C1 segment of cervical spinal cord (tissue), 14 donors: ENCODE measurements at regions not wholly inside any gene's neighbourhood (a gene's known extent, or its start where the extent isn't known, plus 50 kb on each side); places are given as distances from the start of the nearest gene placed in this dataset.
"Not testable (repeated sequence)": the region's sequence is repeated elsewhere in the genome, so short reads cannot be mapped to it uniquely, and the experiment has no call there.

Source experiments
- DNase-seq, 14 donors: peaks; one replicate each; lab custom pipeline; 2025; lab: John Stamatoyannopoulos, UW

- DNase-seq: no peak
Measured at GRCh38 chr10:23754179-23754578, 315.3 kb downstream of the OTUD1 start.

- no peak for DNase-seq
Measured at GRCh38 chr10:23754941-23755340, 316.1 kb downstream of the OTUD1 start.

DNA sequence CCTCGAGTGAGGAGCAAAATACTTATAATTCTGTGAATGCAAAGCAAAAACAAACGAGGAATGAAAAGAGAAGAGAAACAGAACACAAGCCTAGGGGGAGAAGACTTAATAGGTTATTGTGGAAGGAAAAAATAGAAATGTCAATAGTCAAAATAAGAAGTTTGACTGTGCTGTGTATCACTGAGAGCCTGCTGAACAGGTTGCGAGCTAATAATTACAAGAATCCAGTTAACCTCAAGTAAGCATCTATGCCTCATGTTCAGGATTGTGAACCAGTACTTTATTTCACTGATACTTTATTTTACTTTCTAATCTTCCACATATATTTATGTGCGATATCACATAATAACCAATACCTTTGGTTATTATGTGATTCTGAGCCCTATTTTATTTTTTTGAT is 316.7 kb downstream of the OTUD1 start:
- no peak for DNase-seq

DNA sequence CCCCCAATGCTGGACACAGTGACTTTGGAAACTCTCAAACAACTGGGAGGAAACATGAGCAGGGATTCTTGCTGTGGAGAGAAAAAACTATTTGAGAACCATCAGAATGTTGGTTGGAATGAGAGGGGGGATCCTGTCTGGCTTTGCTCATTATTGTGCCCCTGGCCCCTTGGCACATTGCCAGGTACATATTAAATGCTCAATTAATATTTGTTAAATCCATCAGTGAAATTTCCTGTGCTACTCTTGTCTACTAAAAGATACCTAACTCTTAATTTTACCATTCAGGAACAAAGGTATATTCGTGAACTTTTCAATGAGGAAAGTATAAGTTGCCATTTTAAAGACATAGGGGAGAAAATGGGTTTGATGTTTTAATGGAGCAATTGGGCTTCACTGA is 329.4 kb downstream of the OTUD1 start:
- DNase-seq: no peak

DNA sequence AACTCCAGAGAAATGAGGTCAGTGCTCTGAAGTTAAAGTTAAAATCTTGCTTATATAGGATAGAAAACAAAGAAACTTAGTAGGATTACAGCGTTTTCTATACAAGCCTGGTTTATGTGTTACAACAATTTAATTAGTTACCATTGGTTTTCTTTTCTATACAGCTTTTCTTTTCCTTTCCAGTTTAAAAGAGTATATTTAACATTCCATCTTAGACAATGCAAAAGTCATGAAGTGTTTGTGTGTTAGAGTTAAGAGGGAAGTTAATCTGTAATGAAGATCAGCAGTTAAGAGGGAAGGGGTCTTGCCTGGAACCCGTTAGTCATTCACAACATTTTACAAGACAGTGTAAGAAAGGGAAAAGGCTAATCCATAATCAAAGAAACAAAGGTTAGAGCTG is 338.3 kb downstream of the OTUD1 start:
- no peak for DNase-seq

- DNase-seq: no peak
Measured at GRCh38 chr10:23779301-23779700, 340.4 kb downstream of the OTUD1 start.

GRCh38 chr10:23780331-23780730 is 341.5 kb downstream of the OTUD1 start:
- no peak for DNase-seq

DNA sequence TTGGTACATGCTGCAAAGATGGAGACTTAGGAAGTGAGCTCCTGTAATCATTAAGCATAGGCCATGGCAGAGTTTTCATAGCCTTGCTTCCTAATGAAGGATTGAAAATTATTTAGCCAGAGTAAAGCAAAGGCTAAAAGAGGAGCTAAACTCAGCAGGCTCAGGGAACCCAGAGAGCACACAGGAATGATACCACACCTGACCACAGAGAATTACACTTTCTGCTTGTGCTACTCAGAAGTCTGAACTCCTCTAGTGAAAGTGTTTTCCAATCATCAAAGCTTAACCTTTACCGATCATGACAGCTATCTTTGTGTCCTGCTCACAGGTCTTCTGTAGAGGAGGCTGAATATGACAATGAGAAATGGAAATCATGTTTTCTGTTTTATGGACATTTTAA is 347.7 kb downstream of the OTUD1 start:
- DNase-seq: no peak

GRCh38 chr10:23793577-23793976 is 354.7 kb downstream of the OTUD1 start:
- DNase-seq: no peak

DNA sequence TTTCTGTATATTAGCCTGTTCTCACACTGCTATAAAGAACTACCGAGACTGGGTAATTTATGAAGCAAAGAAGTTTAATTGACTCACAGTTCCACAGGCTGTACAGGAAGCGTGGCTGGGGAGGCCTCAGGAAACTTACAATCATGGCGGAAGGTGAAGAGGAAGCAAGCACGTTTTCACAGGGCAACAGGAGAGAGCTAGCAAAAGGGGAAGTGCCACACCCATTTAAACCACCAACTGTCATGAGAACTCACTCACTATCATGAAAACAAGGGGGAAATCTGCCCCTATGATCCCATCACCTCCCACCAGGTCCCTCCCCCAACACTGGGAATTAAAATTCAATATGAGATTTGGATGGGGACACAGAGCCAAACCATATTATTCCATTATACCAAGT is 358.6 kb downstream of the OTUD1 start:
- not testable (repeated sequence) for DNase-seq

DNA sequence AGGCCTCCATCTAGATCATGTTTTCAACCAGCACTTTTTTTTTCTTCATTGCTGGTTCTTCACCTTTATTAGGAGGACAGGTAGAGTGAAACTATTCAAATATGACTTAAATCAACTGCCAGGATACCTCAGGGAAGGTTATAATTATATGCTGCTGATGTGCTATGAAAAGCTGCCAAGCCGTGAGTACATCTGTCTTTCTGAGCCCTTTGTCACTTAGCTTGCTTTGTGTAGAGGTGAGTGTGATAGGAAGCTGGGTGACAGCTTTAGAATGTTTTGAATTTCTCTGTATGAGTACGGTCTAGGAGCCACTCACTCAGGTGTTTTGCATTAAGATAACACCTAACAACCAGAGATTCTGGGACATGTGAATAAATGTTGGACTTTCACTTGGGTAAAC is 365.2 kb downstream of the OTUD1 start:
- DNase-seq: no peak

GRCh38 chr10:23813687-23814086 is 374.8 kb downstream of the OTUD1 start:
- DNase-seq: no peak

DNA sequence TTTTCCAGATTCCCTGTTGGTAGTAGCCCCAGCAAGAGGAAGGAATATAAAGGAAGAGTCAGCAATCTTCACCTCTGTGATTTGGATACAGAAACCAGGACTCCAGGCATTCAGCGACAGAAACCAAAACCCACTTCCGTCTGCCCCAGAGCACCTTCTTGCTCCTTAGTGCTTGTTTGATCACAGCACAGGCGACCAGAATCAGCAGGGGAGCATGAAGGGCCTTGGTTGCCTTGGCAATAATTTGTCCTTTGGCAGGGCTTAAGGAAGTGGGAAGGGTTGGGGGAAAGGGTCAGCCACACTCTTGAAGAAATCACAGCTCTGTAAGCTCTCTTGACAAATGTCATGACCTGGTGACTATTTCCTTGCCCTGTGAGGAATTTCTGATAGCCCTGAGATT is 379.6 kb downstream of the OTUD1 start:
- DNase-seq: no peak

DNA sequence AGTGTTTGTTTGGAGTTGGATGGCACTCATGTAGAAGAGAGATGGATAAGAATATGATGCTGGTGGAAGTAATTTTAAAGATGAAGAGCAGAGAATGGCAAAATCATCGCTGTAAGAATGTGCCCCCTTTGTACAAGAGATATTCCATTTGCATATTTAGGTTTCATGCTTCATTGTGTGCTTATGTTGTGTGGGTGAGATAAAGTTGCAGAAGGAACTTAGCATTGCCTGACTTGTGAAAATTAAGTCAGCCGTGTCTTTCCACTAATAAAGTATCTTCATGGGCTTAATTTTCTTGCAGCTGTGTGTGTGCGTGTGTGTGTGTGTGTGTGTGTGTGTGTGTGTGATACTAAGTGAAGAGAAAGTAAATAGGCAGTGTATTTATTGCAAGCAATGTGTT is 381.9 kb downstream of the OTUD1 start:
- no peak for DNase-seq

- no peak for DNase-seq
Measured at GRCh38 chr10:23824822-23825221, 384.1 kb upstream of the KIAA1217 start.

- no peak for DNase-seq
Measured at GRCh38 chr10:23826421-23826820, 382.5 kb upstream of the KIAA1217 start.

GRCh38 chr10:23829556-23829955 is 379.4 kb upstream of the KIAA1217 start:
- no peak for DNase-seq

DNA sequence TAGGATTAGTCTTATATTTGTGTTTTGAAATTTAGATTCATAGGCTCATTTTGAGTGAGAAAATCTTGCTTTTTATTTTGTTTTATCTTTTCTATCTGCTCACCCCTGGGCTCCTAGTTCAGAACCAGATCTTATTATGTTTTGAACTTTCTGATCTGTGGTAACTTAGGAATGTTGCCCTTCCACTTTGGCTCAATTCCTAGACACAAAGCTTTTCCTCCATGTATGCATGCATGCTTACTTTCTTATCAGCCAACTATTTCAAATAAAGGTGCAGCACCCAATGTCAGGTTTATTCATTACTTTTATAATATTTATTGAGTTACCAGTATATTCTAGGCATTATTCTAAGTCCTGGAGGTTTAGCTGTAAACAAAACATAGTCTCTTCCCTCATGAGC is 374.8 kb upstream of the KIAA1217 start:
- DNase-seq: no peak

DNA sequence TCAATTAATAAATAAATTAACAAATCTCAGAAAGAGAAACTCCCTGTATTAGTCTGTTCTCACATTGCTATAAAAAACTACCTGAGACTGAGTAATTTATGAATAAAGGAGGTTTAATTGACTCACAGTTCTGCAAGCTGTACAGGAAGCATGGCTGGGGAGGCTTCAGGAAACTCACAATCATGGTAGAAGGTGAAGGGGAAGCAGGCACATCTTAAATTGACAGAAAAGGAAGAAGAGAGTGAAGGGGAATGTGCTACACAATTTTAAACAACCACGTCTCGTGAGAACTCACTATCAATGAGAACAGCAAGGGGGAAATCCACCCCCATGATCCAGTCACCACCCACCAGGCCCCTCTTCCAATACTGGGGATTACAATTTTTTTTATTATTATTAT is 358.3 kb upstream of the KIAA1217 start:
- DNase-seq: no peak

GRCh38 chr10:23859598-23859997 is 349.3 kb upstream of the KIAA1217 start:
- DNase-seq: no peak

DNA sequence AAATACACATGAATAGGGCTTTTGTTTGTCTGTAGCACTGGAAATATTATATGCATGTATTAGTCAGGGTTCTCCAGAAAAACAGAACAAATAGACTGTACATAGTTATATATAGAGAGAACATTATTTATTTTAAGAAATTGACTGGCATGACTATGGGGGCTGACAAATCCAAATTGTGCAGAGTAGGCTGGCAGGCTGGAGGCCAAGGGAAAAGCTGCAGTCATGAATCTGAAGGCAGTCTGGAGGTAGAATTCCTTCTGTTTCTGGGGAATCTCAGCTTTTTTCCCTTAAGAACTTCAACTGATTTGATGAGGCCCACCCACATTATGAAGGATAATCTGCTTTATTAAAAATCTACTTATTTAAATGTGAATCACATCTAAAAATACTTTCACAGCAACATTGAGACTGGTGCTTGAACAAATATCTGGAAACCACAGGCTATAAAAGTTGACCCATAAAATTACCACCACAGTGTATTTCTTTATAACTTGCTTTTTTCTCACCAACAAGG is 344.2 kb upstream of the KIAA1217 start:
- no peak for DNase-seq

- DNase-seq: not testable (repeated sequence)
Measured at GRCh38 chr10:23866985-23867384, 342.0 kb upstream of the KIAA1217 start.

DNA sequence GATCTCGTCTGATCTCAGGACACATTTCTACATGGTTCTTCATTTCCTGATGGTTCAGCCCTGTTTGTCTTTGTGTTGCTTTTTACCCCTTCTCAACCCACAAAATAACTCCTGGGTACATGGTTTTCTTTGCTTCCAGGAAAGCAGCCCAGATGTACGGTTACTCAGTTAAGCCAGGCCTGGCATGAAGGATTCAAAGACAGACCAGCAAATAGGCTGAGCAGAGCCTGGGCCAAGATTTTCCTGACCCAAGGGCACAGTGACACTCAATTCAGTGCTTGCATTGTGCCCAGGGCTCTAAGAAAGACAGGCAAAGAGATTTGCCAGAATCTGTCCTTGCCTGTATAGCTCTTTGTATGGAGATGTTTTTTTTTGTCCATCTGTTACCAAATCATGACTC is 340.8 kb upstream of the KIAA1217 start:
- no peak for DNase-seq

- no peak for DNase-seq
Measured at GRCh38 chr10:23869548-23869947, 339.4 kb upstream of the KIAA1217 start.

- no peak for DNase-seq
Measured at GRCh38 chr10:23869996-23870395, 338.9 kb upstream of the KIAA1217 start.
